ENCODE measurements at regions not wholly inside any gene's neighbourhood (a gene's known extent, or its start where the extent isn't known, plus 50 kb on each side); places are given as distances from the start of the nearest gene placed in this dataset.

GRCh38 chr10:75304741-75305390, 69.1 kb upstream of the COMTD1 start:
- no peak overlapping the region for H3K27ac ChIP-seq
- in situ Hi-C loops (cut with MboI), result no loop called here
- H3K4me1 ChIP-seq (ENCODE audit: insufficient read depth), result no peaks in the 10 kb centered on the region
- no peaks in the 10 kb centered on the region for H4K20me1 ChIP-seq (ENCODE audit: insufficient read depth)
- no peak overlapping the region for H3K4me3 ChIP-seq
- no peak overlapping the region for H3K9ac ChIP-seq
- H3K36me3 ChIP-seq (ENCODE audit: low read depth), result no peaks in the 10 kb centered on the region
- H3K4me2 ChIP-seq (ENCODE audit: unreplicated experiment), result no peak overlapping the region
- H3K9me3 ChIP-seq (ENCODE audit: low read depth), result no peaks in the 10 kb centered on the region
- DNase-seq, result no peak
- H2AFZ ChIP-seq, result no peak overlapping the region
- H3F3A ChIP-seq (ENCODE audit: insufficient read depth), result no peaks in the 10 kb centered on the region
- H3K27me3 ChIP-seq (replicated peaks; ENCODE audit: insufficient read depth), result no peaks in the 10 kb centered on the region
- 85 to 89% methylated on average over 2 of the region's 2 CpGs for WGBS, 2 experiments (ENCODE audit: low coverage in 1 of 2, low lambda C conversion rate in 2 of 2, missing lambda C conversion rate in 2 of 2)
- H3K79me2 ChIP-seq (ENCODE audit: insufficient read depth), result no peaks in the 10 kb centered on the region
- H3K9me2 ChIP-seq (ENCODE audit: insufficient read depth), result no peaks in the 10 kb centered on the region
- TF ChIP-seq EZH2 (IDR thresholded peaks at IDR 0.05; ENCODE audit: insufficient read depth, poor library complexity, severe bottlenecking) (no peak), EZH2phosphoT487 (IDR thresholded peaks at IDR 0.05; ENCODE audit: insufficient read depth, low read depth) (no peak)

DNA sequence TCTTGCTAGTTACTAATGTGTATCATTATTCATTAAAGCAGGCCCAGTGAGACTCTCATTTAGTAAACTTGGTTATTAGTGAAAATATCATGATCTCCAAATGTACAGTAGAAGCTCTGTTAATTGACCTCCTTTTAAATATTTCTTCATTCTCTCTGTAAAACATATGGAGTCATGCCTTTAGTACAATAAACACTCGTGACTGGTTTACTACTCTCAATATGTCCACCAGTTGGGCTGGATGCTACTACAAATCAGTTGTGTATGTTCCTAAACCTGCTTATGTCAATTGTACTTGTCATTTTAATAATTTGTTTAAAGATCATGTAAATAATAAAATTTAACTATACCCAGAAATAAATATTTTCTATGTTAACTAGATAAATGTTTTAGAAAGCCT, 68.6 kb upstream of the COMTD1 start:
- 58 to 76% methylated on average over 1 of the region's 1 CpG for WGBS, 2 experiments (ENCODE audit: low coverage in 1 of 2, low lambda C conversion rate in 2 of 2, missing lambda C conversion rate in 2 of 2)
- no peak overlapping the region for H3K27ac ChIP-seq
- H3K4me1 ChIP-seq (ENCODE audit: insufficient read depth), result no peaks in the 10 kb centered on the region
- H3K27me3 ChIP-seq (replicated peaks; ENCODE audit: insufficient read depth), result no peaks in the 10 kb centered on the region
- no peak for TF ChIP-seq EZH2phosphoT487 (IDR thresholded peaks at IDR 0.05; ENCODE audit: insufficient read depth, low read depth)
- TF ChIP-seq EZH2 (IDR thresholded peaks at IDR 0.05; ENCODE audit: insufficient read depth, poor library complexity, severe bottlenecking), result no peak
- H3K4me3 ChIP-seq, result no peak overlapping the region
- no peak overlapping the region for H3K9ac ChIP-seq
- H3K4me2 ChIP-seq (ENCODE audit: unreplicated experiment), result no peak overlapping the region
- no peaks in the 10 kb centered on the region for H3F3A ChIP-seq (ENCODE audit: insufficient read depth)
- H4K20me1 ChIP-seq (ENCODE audit: insufficient read depth), result no peaks in the 10 kb centered on the region
- no peaks in the 10 kb centered on the region for H3K36me3 ChIP-seq (ENCODE audit: low read depth)
- no peak overlapping the region for H2AFZ ChIP-seq
- H3K9me2 ChIP-seq (ENCODE audit: insufficient read depth), result no peaks in the 10 kb centered on the region
- H3K9me3 ChIP-seq (ENCODE audit: low read depth), result no peaks in the 10 kb centered on the region
- no peaks in the 10 kb centered on the region for H3K79me2 ChIP-seq (ENCODE audit: insufficient read depth)
- DNase-seq, result no peak
- in situ Hi-C loops (cut with MboI), result no loop called here

GRCh38 chr10:75303045-75303777, 67.5 kb upstream of the COMTD1 start:
- in situ Hi-C loops (cut with MboI), result no loop called here
- Histone ChIP-seq H3K27me3 (replicated peaks; ENCODE audit: insufficient read depth) (no peaks in the 10 kb centered on the region), H3K9ac (no peak overlapping the region), H3K27ac (no peak overlapping the region), H4K20me1 (ENCODE audit: insufficient read depth) (no peaks in the 10 kb centered on the region), H3K9me2 (ENCODE audit: insufficient read depth) (no peaks in the 10 kb centered on the region), H3K79me2 (ENCODE audit: insufficient read depth) (no peaks in the 10 kb centered on the region), H2AFZ (no peak overlapping the region), H3K9me3 (ENCODE audit: low read depth) (no peaks in the 10 kb centered on the region), H3F3A (ENCODE audit: insufficient read depth) (no peaks in the 10 kb centered on the region), H3K36me3 (ENCODE audit: low read depth) (no peaks in the 10 kb centered on the region), H3K4me1 (ENCODE audit: insufficient read depth) (no peaks in the 10 kb centered on the region), H3K4me3 (no peak overlapping the region), H3K4me2 (ENCODE audit: unreplicated experiment) (no peak overlapping the region)
- no peak for DNase-seq
- TF ChIP-seq EZH2phosphoT487 (IDR thresholded peaks at IDR 0.05; ENCODE audit: insufficient read depth, low read depth) (no peak), EZH2 (IDR thresholded peaks at IDR 0.05; ENCODE audit: insufficient read depth, poor library complexity, severe bottlenecking) (no peak)
- WGBS, 2 experiments (ENCODE audit: low coverage in 1 of 2, low lambda C conversion rate in 2 of 2, missing lambda C conversion rate in 2 of 2), result 45 to 52% methylated on average over 2 of the region's 2 CpGs

DNA sequence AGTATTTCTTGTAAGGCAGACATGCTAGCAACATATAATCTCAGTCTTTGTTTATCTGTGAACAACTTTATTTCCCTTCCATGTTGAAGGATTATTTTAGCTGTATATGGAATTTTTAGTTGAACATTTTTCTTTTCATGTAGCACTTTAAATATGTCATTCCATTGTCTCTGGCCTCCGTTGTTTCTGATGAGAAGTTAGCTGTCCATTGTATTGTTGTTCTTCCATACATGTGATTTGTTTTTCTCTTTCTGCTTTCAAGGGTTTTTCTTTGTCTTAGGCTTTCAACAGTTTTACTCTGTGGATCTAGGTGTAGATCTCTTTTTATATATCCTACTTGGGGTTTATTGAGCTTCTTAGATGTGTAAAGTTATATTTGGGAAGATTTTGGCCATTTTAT, 66.3 kb upstream of the COMTD1 start:
- H3K9ac ChIP-seq, result no peak overlapping the region
- no peaks in the 10 kb centered on the region for H4K20me1 ChIP-seq (ENCODE audit: insufficient read depth)
- H3K4me2 ChIP-seq (ENCODE audit: unreplicated experiment), result no peak overlapping the region
- H3K36me3 ChIP-seq (ENCODE audit: low read depth), result no peaks in the 10 kb centered on the region
- TF ChIP-seq EZH2 (IDR thresholded peaks at IDR 0.05; ENCODE audit: insufficient read depth, poor library complexity, severe bottlenecking), result no peak
- no peak for TF ChIP-seq EZH2phosphoT487 (IDR thresholded peaks at IDR 0.05; ENCODE audit: insufficient read depth, low read depth)
- H3K4me1 ChIP-seq (ENCODE audit: insufficient read depth), result no peaks in the 10 kb centered on the region
- H2AFZ ChIP-seq, result no peak overlapping the region
- no peaks in the 10 kb centered on the region for H3F3A ChIP-seq (ENCODE audit: insufficient read depth)
- in situ Hi-C loops (cut with MboI), result no loop called here
- DNase-seq, result no peak
- H3K4me3 ChIP-seq, result no peak overlapping the region
- H3K27ac ChIP-seq, result no peak overlapping the region
- no peaks in the 10 kb centered on the region for H3K9me3 ChIP-seq (ENCODE audit: low read depth)
- H3K27me3 ChIP-seq (replicated peaks; ENCODE audit: insufficient read depth), result no peaks in the 10 kb centered on the region
- H3K79me2 ChIP-seq (ENCODE audit: insufficient read depth), result no peaks in the 10 kb centered on the region
- H3K9me2 ChIP-seq (ENCODE audit: insufficient read depth), result no peaks in the 10 kb centered on the region
- 13 to 14% methylated on average over 1 of the region's 1 CpG for WGBS, 2 experiments (ENCODE audit: low coverage in 1 of 2, low lambda C conversion rate in 2 of 2, missing lambda C conversion rate in 2 of 2)
